ENCODE measurements at regions not wholly inside any gene's neighbourhood (a gene's known extent, or its start where the extent isn't known, plus 50 kb on each side); places are given as distances from the start of the nearest gene placed in this dataset.
"Not testable (repeated sequence)": the region's sequence is repeated elsewhere in the genome, so short reads cannot be mapped to it uniquely, and the experiment has no call there.

DNA sequence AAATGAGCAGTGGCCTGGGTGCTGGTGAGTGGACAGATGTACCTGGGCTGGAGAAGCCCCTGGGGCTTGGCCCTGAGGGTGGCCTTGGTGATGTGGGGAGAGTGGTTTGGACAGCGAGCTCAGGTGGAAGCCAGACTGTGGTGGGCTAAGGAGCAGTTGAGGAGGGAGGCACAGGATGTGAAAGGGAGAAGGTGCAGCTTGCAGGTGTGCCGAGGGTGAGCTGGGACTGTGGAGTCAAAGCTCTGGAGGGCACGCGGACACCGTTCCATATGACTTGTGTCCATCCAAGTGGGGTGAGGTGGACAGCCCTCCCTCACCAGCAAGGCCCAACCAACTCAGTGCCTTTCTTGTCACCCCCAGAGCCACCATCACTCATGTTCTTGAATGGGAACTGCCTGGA lies 170.8 kb upstream of the ZNF267 start:
- no peak for DNase-seq (ENCODE audit: low spot score)

GRCh38 chr16:31703526-31704128 lies 170.0 kb upstream of the ZNF267 start:
- no peak for DNase-seq (ENCODE audit: low spot score)

GRCh38 chr16:31704138-31704537 lies 169.5 kb upstream of the ZNF267 start:
- no peak for DNase-seq (ENCODE audit: low spot score)

DNA sequence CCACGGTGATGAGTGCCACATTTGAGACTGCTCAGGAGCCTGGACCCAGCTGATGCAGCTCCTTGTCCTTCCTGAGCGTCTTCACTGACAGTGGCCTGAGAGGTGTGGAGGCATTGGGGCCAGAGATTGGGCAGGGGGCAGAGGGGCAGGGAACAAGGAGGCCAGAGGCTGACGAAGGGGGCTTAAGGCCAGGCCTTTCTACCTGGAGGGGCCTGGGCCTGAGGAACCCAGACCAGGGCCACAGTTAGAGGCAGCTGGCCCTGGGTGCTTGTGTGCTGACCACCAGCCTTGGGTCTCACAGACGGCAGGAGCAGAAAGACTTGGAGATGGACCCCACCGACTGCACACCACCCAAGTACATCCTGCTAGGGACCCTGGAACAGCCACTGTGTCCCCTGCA lies 168.2 kb upstream of the ZNF267 start:
- no peak for DNase-seq (ENCODE audit: low spot score)

- DNase-seq (ENCODE audit: low spot score), result no peak
These were observed 167.3 kb upstream of the ZNF267 start for GRCh38 chr16:31706318-31706717.

DNA sequence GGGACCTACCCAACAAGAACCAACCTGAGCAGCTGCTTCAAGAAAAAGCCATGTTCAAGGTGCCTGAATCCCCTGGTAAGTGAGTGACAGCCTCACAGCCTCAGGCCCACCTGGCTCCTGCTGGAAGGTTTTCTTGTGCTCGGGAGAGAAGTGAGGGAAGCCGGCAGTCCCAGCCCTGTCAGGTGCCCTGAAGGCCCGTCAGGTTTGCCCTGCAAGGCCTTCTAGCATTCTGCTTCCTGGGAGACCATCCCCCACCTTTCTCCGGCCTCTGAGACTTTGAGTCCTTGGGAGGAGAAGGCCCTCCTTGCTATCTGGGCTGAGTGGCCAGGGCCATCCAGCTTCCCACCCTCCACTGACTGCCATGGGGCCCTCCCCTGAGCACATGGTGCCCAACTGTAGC lies 166.7 kb upstream of the ZNF267 start:
- no peak for DNase-seq (ENCODE audit: low spot score)

GRCh38 chr16:31707743-31708335 lies 165.8 kb upstream of the ZNF267 start:
- no peak for DNase-seq (ENCODE audit: low spot score)

GRCh38 chr16:31708348-31708747 lies 165.3 kb upstream of the ZNF267 start:
- no peak for DNase-seq (ENCODE audit: low spot score)

DNA sequence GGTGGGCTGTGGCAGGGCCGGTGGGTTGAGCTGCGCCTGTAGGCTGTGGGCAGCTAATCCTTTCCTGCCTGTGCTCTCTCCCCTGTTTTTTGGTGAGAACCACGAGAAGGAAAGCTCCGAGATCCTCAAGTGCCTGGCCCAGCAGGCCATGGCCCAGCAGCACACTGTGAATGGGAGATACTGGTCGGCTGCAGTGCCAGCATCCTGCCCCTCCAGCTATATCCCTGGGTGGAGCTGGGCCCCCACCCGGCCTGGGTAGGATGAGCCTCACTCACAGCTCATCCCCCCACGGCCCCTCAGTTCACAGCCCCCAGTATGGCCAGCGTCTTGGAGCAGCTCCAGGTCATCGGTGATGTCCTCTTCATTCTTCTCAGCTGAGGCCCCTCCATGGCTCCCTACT lies 164.4 kb upstream of the ZNF267 start:
- no peak for DNase-seq (ENCODE audit: low spot score)

GRCh38 chr16:31710134-31710533 lies 163.5 kb upstream of the ZNF267 start:
- no peak for DNase-seq (ENCODE audit: low spot score)

GRCh38 chr16:31710880-31711279 lies 162.7 kb upstream of the ZNF267 start:
- DNase-seq (ENCODE audit: low spot score), result no peak

- no peak for DNase-seq (ENCODE audit: low spot score)
These were observed 162.2 kb upstream of the ZNF267 start for GRCh38 chr16:31711344-31711845.

- DNase-seq (ENCODE audit: low spot score), result no peak
These were observed 161.5 kb upstream of the ZNF267 start for GRCh38 chr16:31712064-31712540.

DNA sequence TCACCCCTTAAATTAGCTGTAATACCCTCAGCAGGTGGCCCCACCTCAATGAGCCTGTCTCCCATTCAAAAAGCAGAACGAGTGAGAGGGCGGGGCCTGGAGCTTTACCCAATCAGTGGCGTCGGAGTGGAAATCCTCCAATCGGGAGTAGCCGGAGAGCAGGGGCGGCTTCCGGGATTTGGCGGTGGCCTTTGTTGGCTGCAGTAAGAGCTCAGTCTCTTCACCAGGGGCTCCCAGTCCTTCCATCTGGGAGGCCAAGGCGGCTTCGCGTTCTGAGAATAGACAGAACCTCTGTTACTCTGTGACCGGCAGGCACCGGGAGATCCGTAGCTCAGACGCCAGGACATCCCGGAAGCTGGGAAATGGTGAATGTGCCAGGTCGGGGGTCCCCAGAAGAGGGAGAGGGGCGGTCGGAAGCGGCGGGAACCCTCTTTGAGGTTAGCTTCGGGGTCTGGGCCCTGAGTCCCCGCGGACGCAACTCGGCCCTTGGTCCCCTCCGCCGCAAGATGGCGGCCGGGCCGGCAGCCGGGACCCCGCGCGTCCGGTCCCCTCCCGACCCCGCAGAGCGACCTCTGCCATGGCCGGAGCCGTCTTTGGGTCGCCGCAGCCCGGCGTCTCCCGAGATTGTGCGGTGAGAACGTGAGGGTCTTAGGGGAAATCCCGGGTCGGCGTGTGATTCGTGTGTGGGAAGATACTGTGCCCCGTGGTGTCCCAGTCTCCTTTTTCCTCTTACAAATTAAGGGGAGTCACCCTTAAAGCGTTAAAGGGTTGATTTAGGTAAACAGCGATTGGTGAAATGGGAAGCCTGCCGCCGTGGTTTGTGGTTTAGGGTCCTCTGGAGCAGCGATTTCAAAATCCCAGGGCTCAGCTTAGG lies 160.3 kb upstream of the ZNF267 start:
- DNase-seq (ENCODE audit: low spot score), result peak; percentile 94

GRCh38 chr16:31713945-31714902 lies 159.4 kb upstream of the ZNF267 start:
- DNase-seq (ENCODE audit: low spot score), result no peak

DNA sequence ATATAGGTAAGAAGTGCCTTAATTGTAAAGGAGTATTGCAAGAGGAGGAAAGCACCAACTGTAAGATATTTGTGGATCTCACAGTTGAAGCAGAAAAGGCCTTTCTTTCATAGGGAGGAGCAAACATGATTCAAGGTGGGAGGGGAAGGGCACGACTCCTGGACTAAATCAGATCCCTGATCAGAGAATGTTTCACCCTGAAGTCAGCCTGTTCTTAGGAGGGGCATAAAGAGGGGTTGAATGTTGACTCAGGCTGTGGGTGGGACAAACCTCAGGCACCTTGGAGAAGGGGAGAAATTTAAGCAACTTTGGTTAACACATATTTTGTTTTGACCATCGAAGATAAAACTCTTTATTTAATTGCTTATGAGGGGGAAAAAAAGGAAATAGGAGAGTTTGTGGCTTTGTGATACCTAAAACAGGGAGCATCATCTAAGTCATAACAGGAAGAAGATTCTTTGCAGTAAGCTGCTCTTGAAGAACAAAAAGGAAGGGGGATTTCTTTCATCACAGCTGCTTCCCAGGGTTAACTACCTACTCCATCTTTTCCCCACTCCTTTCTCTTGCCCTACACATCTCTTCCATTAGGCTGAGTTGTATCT lies 158.6 kb upstream of the ZNF267 start:
- DNase-seq (ENCODE audit: low spot score), result no peak

DNA sequence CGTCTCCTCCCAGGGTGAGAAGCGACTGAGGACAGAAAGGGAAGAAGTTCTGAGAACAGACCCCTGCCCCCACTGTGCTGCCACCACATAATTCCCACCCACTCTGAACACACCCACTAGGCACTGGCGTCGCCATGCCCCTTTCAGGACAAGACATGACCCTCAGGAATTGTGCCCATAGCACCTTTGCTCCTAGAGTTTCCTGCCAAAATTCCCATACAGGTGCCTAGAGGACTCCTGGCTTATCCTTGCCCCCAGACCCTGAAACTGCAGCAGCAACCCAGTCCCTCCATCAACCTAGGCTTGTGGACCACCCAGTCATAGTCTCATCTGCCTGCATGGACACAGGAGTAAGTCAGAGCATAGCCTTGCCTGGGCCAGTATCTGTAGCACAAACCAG lies 157.7 kb upstream of the ZNF267 start:
- DNase-seq (ENCODE audit: low spot score), result no peak

- DNase-seq (ENCODE audit: low spot score), result no peak
These were observed 154.6 kb upstream of the ZNF267 start for GRCh38 chr16:31718998-31719397.

- no peak for DNase-seq (ENCODE audit: low spot score)
These were observed 146.1 kb upstream of the ZNF267 start for GRCh38 chr16:31727553-31727952.

- no peak for DNase-seq (ENCODE audit: low spot score)
These were observed 139.3 kb upstream of the ZNF267 start for GRCh38 chr16:31734265-31734664.

DNA sequence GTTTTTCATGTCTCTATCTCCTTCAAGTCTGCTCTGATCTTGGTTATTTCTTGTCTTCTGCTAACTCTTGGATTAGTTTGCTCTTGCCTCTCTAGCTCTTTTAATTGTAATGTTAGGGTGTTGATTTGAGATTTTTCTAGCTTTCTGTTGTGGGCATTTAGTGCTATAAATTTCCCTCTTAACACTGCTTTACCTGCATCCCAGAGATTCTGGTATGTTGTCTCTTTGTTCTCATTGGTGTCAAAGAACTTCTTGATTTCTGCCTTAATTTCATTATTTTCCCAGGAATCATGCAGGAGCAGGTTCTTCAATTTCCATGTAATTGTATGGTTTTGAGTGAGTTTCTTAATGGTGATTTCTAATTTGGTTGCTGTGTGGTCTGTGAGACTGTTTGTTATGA lies 128.5 kb upstream of the ZNF267 start:
- DNase-seq (ENCODE audit: low spot score), result not testable (repeated sequence)
